ENCODE measurements at regions not wholly inside any gene's neighbourhood (a gene's known extent, or its start where the extent isn't known, plus 50 kb on each side); places are given as distances from the start of the nearest gene placed in this dataset.

DNA sequence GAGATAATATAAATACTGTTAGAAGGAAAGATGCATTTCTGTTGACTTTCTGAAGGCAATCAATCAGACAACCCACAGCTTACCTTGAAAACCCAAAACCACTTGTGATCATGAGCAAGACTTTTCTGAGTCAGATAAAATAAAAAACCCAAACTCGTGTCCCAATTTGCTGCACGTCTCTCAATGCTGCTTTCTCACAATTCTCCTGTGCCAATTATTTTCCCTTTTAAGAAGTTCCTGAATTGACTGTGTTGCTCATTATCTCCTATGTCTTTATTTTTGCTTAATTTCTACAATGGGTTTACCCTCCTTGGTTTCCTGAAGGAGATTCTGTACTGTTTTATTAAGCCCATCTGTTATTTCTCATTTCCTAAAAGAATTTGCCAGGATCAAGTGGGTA, 1891.9 kb upstream of the PCDH10 start:
- TF ChIP-seq, protein P1, sequence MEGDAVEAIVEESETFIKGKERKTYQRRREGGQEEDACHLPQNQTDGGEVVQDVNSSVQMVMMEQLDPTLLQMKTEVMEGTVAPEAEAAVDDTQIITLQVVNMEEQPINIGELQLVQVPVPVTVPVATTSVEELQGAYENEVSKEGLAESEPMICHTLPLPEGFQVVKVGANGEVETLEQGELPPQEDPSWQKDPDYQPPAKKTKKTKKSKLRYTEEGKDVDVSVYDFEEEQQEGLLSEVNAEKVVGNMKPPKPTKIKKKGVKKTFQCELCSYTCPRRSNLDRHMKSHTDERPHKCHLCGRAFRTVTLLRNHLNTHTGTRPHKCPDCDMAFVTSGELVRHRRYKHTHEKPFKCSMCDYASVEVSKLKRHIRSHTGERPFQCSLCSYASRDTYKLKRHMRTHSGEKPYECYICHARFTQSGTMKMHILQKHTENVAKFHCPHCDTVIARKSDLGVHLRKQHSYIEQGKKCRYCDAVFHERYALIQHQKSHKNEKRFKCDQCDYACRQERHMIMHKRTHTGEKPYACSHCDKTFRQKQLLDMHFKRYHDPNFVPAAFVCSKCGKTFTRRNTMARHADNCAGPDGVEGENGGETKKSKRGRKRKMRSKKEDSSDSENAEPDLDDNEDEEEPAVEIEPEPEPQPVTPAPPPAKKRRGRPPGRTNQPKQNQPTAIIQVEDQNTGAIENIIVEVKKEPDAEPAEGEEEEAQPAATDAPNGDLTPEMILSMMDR (IDR thresholded peaks at IDR 0.05; ENCODE audit: low read depth, low read length): no peak
- TF ChIP-seq POLR2A (IDR thresholded peaks at IDR 0.05; ENCODE audit: extremely low read depth, insufficient read length) (no peak), MYC (IDR thresholded peaks at IDR 0.05; ENCODE audit: low read depth, low read length) (no peak)
- TF ChIP-seq, protein P2, sequence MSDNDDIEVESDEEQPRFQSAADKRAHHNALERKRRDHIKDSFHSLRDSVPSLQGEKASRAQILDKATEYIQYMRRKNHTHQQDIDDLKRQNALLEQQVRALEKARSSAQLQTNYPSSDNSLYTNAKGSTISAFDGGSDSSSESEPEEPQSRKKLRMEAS (IDR thresholded peaks at IDR 0.05; ENCODE audit: low read depth, low read length): no peak
